GDM1 (cell line): ENCODE measurements at regions not wholly inside any gene's neighbourhood (a gene's known extent, or its start where the extent isn't known, plus 50 kb on each side); places are given as distances from the start of the nearest gene placed in this dataset.
"Not testable (repeated sequence)": the region's sequence is repeated elsewhere in the genome, so short reads cannot be mapped to it uniquely, and the experiment has no call there.

Experiments used
- DNase-seq: peaks from one replicate; lab custom pipeline; 2025; lab: John Stamatoyannopoulos, UW

DNA sequence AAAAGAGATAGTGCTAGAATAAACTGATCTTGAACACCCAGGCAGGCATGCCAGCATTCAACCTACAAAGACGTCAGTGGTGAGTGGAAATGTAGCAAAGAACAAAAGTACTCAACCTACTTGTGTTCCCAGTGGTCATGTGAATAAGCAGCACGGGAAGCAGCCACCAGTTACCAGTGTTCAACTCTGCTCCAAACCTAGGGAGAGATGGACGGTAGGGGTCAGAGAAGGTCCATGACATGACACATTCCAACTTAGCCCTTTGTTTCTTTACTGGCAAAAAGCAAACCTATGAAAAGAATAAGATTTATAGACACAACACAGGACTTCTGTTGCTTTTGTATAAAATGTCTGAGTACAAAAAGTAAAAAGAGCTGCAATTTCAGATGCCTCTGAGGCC, 511.4 kb downstream of the XPNPEP1 start:
- no peak for DNase-seq

DNA sequence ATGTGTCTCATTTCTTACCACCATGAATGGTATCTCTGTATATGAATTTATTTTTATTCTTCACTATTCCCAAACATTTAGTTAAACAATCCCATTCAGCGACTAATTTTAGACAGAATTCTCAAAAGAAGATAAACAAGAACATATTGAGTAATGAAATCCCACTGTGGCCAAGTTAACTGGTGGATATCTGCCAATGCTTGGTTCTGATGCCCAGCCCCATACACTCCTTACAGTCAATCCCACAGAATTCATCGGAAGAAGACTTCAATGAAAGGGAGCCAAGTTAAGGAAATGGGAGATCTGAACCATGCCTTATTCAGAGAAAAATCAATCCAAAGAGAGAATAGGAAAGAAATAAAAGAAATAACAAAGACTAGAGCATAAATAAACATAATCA, 518.0 kb downstream of the XPNPEP1 start:
- DNase-seq = no peak

DNA sequence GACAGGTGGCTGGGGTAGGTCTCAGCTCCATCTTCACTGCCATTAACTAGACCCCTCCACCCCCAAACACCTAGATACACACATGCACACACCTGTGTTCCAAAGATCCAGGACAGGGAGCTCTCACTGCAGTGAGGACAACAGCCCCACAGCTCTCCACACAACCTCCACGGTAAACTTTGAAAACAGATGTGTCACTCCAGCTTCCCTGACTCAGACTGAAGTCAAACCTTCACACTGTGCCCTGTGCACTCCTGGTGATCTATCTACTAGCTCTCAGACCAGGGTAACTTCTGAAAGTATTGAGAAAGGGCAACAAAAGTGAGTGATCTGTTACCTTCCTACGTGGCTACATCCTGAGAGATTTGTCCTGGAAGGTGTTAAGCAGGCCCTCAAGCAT, 519.8 kb downstream of the XPNPEP1 start:
- DNase-seq = no peak

DNA sequence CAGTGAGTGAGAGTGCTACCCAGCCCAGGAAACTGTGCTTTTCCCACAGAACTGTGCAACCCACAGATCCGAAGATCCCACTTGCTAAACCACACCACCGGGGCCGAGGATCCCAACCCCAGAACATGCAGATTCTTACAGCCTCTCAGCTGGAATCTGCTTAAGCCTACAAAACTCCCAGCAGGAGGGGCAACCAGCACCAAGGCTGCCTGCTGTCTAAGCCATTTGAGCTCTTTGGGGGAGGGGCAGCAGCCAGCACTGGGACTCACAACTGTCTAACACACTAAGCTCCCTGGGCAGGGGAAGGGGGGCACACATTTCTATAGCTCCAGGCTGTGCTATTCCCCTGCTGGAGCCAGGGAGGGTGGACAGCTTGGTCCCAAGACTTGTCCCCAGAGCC, 529.9 kb downstream of the XPNPEP1 start:
- DNase-seq = no peak

DNA sequence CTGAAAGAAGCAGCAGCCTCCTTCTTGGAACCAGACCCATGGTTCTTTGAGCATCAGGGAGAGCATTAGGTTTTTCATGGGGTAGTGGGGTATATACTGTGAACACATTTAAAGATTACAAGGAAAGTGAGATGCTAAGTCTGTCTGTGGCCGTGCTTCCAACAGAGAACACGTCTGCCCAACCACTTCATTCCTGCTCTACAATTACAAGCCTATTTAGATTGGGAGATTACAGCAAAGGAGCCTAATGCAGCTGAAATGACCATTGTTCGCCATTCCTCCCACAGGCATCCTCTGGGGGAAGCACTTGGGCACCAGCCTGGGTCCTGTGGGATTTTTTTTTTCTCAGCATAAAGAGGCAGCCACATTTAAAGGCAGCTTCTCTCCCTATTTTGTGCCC, 536.4 kb downstream of the XPNPEP1 start:
- no peak for DNase-seq

DNA sequence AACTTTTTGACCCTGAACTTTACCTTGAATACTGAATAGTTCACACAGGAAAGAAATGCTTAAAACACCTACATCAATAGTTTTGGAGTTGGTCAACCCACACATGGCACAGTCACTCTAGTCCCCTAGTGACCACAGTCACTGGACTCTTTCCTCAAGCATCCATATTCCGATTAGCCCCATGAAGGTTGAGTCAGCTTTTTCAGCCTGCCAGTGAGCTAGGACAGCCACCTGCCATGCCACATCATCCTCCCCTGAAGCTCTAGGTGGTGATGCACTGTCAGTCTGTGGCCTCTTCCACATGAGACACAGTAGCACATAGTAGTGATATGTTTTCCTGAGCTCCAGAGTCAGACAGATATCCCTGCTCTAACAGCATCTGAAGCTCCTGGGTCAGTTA, 537.2 kb downstream of the XPNPEP1 start:
- no peak for DNase-seq

DNA sequence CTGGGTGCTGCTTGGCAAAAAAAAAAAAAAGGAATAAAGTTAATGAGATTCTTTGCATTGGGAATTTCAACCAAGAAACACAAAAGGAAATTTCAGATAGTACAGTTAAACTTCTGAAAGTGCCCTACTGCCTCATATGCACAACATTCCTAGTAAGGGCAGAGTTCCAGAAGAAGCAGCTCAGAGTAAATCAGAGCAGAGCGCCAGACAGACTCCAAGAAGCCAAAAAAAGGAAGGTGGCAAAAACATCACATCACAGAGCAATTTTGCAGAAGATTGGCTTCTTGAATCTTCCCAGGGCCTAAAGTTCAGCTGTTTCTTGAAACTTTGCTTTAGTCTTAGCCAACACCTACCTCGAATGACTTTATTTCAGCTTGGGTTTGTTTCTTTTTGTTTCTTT, 544.1 kb downstream of the XPNPEP1 start:
- DNase-seq = no peak

DNA sequence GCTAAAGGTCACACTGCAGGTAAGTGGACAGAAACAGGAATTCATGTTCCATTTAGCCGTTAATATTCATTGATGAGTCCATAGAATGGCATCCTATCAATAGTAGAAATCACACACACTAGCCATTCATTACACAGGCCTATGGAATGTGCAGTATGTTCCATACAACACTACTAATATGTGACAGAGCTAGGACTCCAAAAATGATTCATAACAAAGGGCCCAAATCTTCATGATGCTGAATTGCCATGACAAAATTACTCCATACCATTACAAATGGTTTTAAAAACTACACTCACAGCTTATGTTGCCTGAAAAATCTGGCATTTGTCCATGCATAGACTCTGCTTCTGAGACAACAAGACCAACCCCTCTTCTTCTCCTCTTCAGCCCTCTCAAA, 549.1 kb downstream of the XPNPEP1 start:
- DNase-seq = no peak

DNA sequence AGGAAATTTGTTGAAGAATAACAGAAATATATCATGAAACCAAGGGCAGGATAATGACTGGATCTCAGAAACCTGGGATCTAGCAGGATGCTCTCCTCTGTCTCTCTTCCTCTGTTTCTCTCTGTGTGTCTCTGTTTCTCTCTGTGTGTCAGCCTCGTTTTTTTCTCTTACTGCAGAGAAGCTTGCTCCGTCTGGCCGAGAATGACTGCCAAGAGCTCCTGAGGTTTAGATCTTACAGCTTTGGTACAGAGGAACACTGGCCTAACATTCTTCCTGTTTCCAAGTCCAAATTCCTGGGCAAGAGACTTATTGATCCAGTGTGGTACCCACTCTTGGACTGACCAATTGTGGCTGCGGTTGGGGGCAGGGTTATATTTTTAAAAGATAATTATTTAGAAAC, 564.0 kb downstream of the XPNPEP1 start:
- no peak for DNase-seq

DNA sequence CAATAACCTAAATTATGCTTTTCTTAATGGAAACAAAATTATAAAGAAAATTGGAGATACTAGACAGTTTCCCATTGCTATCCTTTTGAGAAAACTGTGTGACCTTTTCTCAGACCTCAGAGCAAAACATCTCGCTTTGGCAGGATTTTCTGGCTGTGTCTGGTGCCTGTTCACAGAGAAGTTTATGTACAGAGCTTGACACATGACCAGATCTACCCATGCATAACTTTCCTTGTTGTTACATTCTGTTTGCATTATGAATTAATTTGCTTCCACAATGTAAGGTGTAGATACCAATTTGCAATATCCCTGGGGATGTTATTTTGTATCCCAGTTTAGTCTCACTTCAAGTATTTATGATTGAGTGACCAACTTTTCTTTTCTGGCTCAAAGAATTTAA, 565.0 kb downstream of the XPNPEP1 start:
- no peak for DNase-seq

DNA sequence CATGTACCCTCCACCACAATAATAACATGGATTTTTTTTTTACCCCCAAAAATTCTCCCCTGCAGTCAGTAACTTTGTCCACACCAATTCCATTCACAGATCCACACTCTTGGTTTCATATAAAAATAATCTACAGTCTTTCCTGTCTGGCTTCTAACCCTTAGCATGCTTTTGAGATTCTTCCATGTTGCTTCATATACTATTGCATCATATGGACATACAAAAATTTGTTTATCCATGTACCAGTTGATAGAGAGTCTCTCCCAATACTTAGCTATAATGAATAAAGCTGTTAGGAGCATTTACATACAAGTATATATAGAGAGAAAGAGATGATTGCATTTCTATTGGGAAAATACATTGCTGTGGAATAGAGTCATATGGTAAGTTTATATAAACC, 575.0 kb downstream of the XPNPEP1 start:
- no peak for DNase-seq

DNA sequence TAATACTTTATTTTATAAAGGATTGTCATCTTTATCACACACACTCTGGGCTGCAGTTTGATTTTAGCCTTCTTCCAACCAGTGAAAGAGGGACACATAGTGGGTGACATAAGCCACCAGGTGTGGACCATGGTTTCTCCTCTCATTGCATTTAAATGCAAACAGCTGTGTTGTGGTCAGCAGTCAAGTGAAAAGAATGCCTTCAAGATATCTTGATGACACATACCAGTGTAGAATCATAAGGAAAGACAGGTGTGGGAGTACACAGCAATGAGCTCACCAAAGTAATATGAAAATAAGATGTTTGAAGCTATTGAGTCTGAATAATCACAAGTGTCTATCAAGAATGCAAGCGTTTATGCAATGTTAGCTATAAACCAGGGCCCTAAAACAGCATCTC, 580.0 kb downstream of the XPNPEP1 start:
- DNase-seq = no peak

DNA sequence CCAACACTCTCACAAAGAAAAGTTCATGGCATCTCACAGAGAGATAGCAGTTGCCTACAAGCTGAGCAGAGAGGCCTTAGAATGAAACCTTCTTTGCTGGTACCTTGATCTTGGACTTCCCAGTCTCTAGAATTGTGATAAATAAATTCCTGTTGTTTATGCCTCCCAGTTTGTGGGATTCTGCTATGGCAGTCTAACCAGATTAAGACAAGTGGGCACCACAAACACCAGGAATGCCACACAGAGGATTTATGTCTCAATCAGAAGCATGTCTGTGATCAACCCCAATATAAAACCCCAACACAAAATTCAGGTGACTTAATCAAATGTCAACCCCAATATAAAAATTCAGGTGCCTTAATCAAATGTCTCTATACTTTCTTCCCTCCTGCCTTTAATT, 581.3 kb downstream of the XPNPEP1 start:
- no peak for DNase-seq

DNA sequence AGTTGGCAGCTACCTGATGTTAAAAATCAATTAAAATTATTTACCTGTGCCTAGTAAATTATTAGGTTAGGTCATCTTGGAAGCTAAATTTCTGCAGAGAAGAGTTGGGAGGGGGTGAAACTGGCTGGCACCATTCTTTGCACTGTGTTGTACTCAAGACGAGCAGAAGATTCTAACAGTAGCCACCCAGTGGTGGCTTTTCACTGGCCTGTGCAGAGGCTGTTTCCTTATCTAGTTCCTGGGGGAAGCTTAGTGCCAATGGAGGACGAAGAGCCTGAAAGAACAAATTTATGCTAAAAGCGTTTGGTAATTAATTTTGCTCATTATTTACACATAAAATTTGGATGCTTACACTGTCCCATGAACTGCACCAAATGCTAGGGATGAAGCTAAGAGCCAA, 595.3 kb downstream of the XPNPEP1 start:
- no peak for DNase-seq

DNA sequence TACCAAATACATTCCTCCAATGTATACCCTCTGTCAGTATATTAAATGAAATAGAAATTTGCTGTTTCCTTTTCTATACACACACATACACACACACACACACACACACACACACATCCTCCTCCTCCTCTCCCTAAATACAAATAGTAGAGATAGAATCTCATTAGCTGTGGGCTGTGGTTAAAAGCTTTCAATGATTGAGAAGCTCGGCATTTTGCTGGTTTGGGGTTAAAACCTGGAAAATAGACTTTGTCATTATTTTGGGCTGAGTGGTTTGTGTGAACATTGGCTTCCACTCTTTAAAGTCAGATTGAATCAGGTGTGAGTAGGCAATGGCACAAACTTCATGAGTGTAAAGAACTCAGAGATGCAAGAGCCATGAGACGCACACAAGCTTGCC, 596.0 kb downstream of the XPNPEP1 start:
- DNase-seq = no peak

DNA sequence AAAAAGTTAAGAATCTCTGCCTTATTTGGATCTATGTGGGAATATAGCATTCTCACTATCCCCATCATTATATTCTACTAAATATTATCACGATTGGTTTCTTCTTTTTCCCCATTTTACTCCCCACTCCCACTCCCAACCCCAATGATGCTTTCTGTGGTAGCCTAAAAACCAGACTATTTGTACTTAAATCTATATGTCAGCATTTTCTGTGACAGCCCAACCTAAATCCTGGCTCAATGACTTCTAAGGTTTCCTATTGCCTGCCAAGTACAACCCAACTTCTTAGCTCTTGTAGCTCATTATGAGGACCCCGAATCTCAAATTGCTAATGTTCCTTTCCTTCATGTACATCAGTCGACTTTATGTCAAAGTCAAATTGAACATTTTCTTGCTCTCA, 598.6 kb downstream of the XPNPEP1 start:
- DNase-seq = no peak

DNA sequence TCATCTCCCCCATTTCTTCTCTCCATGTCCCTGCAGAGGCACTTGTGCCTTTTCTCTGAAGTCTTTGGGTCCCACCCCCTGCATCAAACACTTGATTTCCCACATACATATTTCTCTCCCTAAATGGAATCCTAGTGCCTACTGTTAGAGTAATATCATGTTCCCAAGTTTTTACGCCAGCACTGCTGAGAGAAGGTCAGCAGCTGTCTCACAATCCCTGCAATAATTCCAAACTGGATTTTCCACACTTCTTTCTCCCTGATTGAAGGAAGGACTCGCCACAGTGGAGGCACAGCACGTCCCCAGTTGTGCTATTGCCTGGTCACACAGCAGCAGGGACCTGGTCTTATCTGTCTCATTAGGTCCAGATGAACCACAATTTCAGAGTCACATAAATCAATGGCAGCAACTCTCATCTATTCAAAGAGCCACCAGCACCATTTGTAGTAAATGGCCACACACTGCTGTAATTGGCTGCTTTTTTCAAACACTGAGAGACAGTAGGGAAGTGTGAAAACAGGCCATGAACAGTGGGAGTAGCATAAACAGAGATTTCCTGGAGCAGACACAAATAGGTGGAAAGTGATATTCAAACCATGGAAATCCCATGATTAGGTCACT, 605.5 kb downstream of the XPNPEP1 start:
- no peak for DNase-seq

DNA sequence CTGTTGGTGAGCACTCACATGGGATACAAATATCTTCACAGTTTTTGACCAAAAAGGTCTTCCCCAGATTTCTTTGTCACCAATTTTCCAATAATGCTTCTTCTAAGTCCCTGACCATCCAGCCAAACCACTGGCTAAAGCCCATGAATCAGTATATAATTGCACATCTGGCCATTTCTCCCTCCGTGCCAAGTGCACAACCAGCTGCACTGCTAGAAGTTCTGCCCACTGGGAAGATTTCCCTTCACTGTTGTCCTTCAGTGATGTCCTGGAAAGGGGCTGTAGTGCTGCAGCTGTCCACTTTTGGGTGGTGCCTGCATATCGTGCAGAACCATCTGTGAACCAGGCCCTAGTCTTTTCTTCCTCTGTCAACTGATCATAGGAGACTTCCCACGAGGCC, 609.3 kb downstream of the XPNPEP1 start:
- DNase-seq = not testable (repeated sequence)

DNA sequence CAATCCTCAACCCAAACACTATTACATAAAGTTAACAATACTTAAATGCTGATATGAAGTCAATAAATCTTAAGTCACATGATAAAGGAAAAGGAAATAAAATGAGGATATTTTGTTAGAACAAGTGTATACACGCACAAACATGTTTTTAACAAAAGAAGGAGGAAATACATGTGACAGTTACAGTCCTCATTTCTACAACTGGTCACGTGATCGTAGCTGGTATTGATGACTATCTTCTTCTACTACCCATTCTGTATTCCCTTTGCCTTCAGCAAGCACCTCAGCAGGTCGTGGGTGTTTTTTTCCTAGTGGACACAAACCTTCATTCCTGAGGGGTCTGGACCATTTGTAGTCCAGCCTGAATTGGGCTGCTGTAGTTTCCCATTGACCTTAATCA, 610.8 kb downstream of the XPNPEP1 start:
- not testable (repeated sequence) for DNase-seq

DNA sequence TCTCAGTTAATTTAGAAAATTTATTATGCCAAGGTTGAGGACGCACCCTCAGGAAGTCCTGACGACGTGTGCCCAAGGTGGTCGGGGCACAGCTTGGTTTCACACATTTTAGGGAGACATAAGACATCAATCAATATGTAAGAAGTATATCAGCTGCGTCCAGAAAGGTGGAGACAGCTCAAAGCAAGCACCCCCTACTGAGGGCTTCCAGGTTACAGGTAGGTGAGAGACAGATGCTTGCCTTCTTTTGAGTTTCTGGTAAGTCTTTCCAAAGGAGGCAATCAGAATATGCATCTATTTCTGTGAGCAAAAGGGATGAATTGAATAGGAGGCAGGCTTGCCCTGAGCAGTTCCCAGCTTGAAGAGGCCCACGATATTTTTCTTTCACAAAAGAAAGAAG, 614.3 kb downstream of the XPNPEP1 start:
- DNase-seq = no peak

DNA sequence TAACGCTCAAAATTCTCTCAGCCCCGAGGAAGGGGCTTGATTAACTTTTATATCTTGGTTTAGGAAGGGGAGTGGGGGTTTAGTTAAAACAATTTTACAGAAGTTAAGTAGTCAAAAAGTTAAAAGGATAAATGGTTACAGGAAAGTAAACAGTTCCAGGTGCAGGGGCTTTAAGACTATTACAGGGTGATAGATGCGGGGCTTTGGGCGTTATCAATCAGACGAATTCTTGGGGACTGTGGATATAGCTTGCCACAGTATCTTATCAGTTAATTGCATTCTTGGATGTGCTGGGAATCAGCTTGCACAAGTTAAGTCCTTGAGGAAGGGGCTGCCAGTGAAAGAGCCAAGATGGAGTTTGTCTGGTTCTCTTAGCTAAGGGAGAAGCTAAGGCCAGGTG, 616.2 kb downstream of the XPNPEP1 start:
- DNase-seq = not testable (repeated sequence)

DNA sequence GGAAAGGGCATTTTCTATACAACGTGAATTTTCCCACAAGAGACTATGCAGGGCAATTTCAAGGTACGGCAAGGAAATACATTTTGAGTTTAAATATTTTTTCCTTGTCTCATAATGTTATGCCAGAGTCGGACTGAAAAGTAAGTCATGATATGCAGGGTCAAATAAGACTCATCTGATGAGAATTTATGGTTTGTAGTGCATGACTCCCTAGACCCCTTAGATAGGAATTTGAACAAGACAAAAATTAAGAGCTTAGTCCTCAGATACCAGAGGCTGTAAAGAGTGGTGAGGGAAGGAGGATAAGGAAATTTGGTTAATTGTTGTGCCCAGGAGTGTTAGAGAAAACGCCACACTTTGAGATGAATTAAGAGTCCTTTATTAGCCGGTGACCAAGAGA, 616.6 kb downstream of the XPNPEP1 start:
- DNase-seq = no peak

DNA sequence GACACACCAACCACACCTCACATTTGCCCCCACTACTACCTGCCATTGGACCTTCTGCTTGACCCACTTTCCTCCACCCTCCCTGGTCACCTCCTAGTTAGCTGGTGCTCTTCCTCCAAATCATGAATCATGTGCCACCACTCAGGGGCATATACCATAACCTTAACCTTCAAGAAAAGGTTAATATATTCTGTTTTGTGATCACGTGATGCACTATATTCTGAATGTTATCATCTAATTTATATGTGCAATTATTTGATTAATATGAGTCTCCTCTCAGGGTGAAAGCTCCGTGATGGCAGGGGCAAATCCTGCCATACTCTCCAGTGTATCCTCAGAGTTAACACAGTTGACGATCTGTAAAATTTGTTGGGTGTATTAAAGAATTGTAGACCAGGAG, 635.5 kb downstream of the XPNPEP1 start:
- DNase-seq = no peak

DNA sequence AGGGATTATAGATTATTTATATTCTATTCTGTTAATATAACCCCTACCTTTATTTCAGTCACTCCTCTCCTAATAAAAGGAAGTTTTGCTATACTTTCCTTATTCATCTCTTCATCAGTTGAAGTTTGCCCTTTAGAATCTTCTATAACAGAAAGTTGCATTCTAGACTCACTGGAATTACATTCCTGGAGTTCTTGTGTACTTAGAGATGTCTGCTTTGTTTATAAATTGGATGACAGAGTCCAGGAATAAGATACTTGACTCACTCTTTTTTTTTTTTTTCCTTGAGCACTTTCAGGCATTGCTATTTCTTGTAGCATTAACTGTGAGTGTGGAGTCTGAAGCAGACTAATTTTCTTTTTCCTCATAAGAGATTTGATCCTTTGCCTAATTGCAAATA, 640.8 kb downstream of the XPNPEP1 start:
- no peak for DNase-seq

DNA sequence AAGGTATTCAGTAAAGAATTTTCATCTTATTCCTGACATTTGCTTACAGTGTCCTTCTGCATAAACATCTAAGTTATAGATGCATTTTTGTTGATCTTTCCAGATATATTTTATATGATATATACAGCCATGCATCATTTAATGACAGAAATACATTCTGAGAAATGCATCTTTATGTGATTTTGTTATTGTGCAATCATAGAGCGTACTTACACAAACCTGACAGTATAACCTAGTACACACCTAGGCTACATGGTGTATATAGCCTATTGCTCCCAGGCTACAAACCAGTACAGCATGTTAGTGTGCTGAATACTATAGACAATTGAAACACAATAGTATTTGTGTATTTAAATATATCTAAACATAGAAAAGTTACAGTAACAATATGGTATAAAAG, 642.0 kb downstream of the XPNPEP1 start:
- no peak for DNase-seq
